ENCODE measurements at regions not wholly inside any gene's neighbourhood (a gene's known extent, or its start where the extent isn't known, plus 50 kb on each side); places are given as distances from the start of the nearest gene placed in this dataset.

GRCh38 chr6:15827496-15828255, 164.8 kb upstream of the DTNBP1 start:
- TF ChIP-seq PBX3 (CRISPR knock-in tag; IDR thresholded peaks at IDR 0.05) (no peak), GFI1B (tag by site-specific recombination; IDR thresholded peaks at IDR 0.05) (no peak), ZNF274 (IDR thresholded peaks at IDR 0.05; ENCODE audit: low read length) (no peak), ZNF274 (tag by site-specific recombination; IDR thresholded peaks at IDR 0.05; ENCODE audit: borderline replicate concordance) (no peak), ATF2 (tag by site-specific recombination; IDR thresholded peaks at IDR 0.05; ENCODE audit: low read depth) (no peak), CTCF (tag by site-specific recombination; IDR thresholded peaks at IDR 0.05) (no peak), ZFP69B (tag by site-specific recombination; IDR thresholded peaks at IDR 0.05) (no peak), ZBTB17 (tag by site-specific recombination; IDR thresholded peaks at IDR 0.05) (no peak)
- TF ChIP-seq, protein P1, sequence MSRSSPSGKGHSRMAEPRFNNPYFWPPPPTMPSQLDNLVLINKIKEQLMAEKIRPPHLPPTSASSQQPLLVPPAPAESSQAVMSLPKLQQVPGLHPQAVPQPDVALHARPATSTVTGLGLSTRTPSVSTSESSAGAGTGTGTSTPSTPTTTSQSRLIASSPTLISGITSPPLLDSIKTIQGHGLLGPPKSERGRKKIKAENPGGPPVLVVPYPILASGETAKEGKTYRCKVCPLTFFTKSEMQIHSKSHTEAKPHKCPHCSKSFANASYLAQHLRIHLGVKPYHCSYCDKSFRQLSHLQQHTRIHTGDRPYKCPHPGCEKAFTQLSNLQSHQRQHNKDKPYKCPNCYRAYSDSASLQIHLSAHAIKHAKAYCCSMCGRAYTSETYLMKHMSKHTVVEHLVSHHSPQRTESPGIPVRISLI (tag by site-specific recombination; IDR thresholded peaks at IDR 0.05): no peak
